22Rv1 (cell line): ENCODE measurements at regions not wholly inside any gene's neighbourhood (a gene's known extent, or its start where the extent isn't known, plus 50 kb on each side); places are given as distances from the start of the nearest gene placed in this dataset.

Experiments used
- CTCF ChIP-seq: fragments of 450-650 bp; IDR thresholded peaks from 2 replicates; pipeline ENCODE4 v1.5.1; 2017; ENCODE audit warnings: mild to moderate bottlenecking
- ZFX ChIP-seq: fragments of 450-650 bp; IDR thresholded peaks from 2 replicates; pipeline ENCODE4 v1.6.1; 2017; ENCODE audit warnings: antibody characterized with exemption, borderline replicate concordance

GRCh38 chr10:120327675-120328074, 129.4 kb upstream of the PLPP4 start:
- TF ChIP-seq CTCF (no peak), ZFX (no peak)
